Activated CD8-positive, alpha-beta T cell treated with anti-CD3 and anti-CD28 coated beads, Interleukin-2, amount 10 ng/mL, durations not matched to agents 7 days and 5 days (primary cell): ENCODE measurements at regions not wholly inside any gene's neighbourhood (a gene's known extent, or its start where the extent isn't known, plus 50 kb on each side); places are given as distances from the start of the nearest gene placed in this dataset.

Experiments
- ATAC-seq: fragments of 150-1000 bp; cut with Tn5 transposase; one replicate; pipeline ENCODE4 v1.10.0; 2021; ENCODE audit warnings: moderate library complexity
- CTCF ChIA-PET: fragments of 350-600 bp; sonication (Branson Sonifier 250); formaldehyde crosslinking; loops from one replicate; lab custom pipeline; 2021; ENCODE audit warnings: antibody characterized with exemption; lab: Charles Lee
- POLR2A ChIA-PET: fragments of 350-600 bp; sonication (Branson Sonifier 250); formaldehyde crosslinking; loops from one replicate; lab custom pipeline; 2021; ENCODE audit warnings: antibody characterized with exemption; lab: Charles Lee
- DNase-seq: peaks from one replicate; pipeline ENCODE4 v3.0.0-alpha.2; 2020
- H3K27ac Mint-ChIP-seq: one replicate; pipeline ENCODE4 v1.8.0; 2021; ENCODE audit warnings: mild to moderate bottlenecking, mixed read lengths
- H3K27me3 Mint-ChIP-seq: one replicate; pipeline ENCODE4 v1.8.0; 2021; ENCODE audit warnings: low read depth, mixed read lengths
- H3K36me3 Mint-ChIP-seq: one replicate; pipeline ENCODE4 v1.8.0; 2021; ENCODE audit warnings: low read depth, mixed read lengths
- H3K4me1 Mint-ChIP-seq: one replicate; pipeline ENCODE4 v1.8.0; 2021; ENCODE audit warnings: low read depth, mixed read lengths
- H3K4me3 Mint-ChIP-seq: one replicate; pipeline ENCODE4 v1.8.0; 2021; ENCODE audit warnings: mild to moderate bottlenecking, mixed read lengths
- H3K9me3 Mint-ChIP-seq: one replicate; pipeline ENCODE4 v1.8.0; 2022; ENCODE audit warnings: mixed read lengths; ENCODE audit not compliant: insufficient read depth

DNA sequence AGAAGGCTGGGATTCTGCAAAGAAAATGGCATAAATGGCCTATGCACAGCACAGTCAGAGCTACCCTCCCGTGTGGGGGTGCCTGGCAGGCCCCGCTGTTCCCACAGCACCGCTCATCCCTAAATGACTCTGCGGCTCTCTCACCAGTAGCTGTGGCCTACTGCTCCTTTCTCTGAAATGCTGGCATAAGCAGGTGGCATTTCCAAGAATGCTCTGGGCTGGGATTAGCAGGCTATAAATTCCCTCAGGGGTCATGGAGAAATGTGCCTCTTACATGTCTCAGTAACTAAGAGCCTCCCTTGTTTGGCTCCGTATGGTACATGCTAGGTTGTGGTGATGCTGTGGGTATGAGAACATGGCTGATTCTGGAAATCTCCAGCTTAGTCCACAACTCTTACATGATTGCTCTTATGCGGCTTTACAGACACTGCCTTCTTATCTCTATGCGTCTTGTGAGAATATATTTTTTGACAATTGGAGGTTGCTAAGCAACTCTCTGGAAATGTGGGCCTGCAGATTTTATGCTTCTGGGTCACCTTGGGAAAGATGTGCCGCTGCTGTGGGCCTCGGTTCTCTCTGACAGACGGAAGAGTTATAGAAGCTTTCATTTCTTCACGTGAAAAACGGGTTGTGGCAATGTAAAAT, 80.3 kb upstream of the GATA6 start:
- POLR2A ChIA-PET = no interaction called here
- ATAC-seq (no peak), DNase-seq (no peak)
- Mint-ChIP-seq H3K4me1 (no peaks in the 10 kb centered on the region), H3K27me3 (no peaks in the 10 kb centered on the region), H3K27ac (no peak overlapping the region), H3K4me3 (no peak overlapping the region), H3K9me3 (no peaks in the 10 kb centered on the region), H3K36me3 (no peaks in the 10 kb centered on the region)
- CTCF ChIA-PET = no interaction called here

- Mint-ChIP-seq H3K36me3 (no peaks in the 10 kb centered on the region), H3K27ac (no peak overlapping the region), H3K4me3 (no peak overlapping the region), H3K27me3 (no peaks in the 10 kb centered on the region), H3K9me3 (no peaks in the 10 kb centered on the region), H3K4me1 (no peaks in the 10 kb centered on the region)
- DNase-seq (no peak), ATAC-seq (no peak)
- CTCF ChIA-PET = no interaction called here
- POLR2A ChIA-PET = no interaction called here
Measured at GRCh38 chr18:22091341-22091740, 78.0 kb upstream of the GATA6 start.

- ATAC-seq = no peak
- DNase-seq = no peak
- Mint-ChIP-seq H3K4me3 (no peak overlapping the region), H3K27me3 (no peaks in the 10 kb centered on the region), H3K9me3 (no peaks in the 10 kb centered on the region), H3K27ac (no peak overlapping the region), H3K36me3 (no peaks in the 10 kb centered on the region), H3K4me1 (no peaks in the 10 kb centered on the region)
- ChIA-PET POLR2A (no interaction called here), CTCF (no interaction called here)
Measured at GRCh38 chr18:22093731-22094357, 75.5 kb upstream of the GATA6 start.

- Mint-ChIP-seq H3K4me1 (no peaks in the 10 kb centered on the region), H3K27me3 (no peaks in the 10 kb centered on the region), H3K27ac (no peak overlapping the region), H3K4me3 (no peak overlapping the region), H3K36me3 (no peaks in the 10 kb centered on the region), H3K9me3 (no peaks in the 10 kb centered on the region)
- CTCF ChIA-PET = no interaction called here
- DNase-seq (no peak), ATAC-seq (no peak)
- POLR2A ChIA-PET = no interaction called here
Measured at GRCh38 chr18:22094358-22094734, 75.0 kb upstream of the GATA6 start.

DNA sequence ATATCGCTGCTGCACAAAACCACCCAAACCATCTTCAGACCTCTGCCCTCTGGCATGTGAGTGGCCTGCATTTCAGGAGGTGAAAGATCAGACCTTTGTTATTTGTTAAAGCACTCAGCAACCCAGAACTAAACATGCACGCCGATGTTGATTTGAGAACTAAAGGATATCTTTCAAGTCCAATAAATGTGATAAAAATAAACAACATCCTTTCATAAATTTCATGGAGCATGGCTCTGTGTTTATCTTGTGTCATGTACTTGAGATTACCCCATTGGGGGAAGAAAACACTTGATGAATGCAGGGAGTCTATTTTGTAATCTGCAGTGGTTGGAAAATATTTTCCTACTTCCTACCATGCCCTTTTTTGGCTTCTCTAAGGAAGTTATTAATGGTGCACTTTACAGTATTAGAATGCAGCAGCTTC, 70.8 kb upstream of the GATA6 start:
- no peak overlapping the region for H3K4me3 Mint-ChIP-seq
- DNase-seq = no peak
- ATAC-seq = no peak
- no peaks in the 10 kb centered on the region for H3K9me3 Mint-ChIP-seq
- POLR2A ChIA-PET = no interaction called here
- H3K4me1 Mint-ChIP-seq = no peaks in the 10 kb centered on the region
- CTCF ChIA-PET = no interaction called here
- H3K27me3 Mint-ChIP-seq = no peaks in the 10 kb centered on the region
- H3K27ac Mint-ChIP-seq = no peak overlapping the region
- no peaks in the 10 kb centered on the region for H3K36me3 Mint-ChIP-seq

GRCh38 chr18:22099925-22100324, 69.5 kb upstream of the GATA6 start:
- POLR2A ChIA-PET = no interaction called here
- Mint-ChIP-seq H3K27me3 (no peaks in the 10 kb centered on the region), H3K4me3 (no peak overlapping the region), H3K36me3 (no peaks in the 10 kb centered on the region), H3K4me1 (no peaks in the 10 kb centered on the region), H3K9me3 (no peaks in the 10 kb centered on the region), H3K27ac (no peak overlapping the region)
- CTCF ChIA-PET = no interaction called here
- no peak for ATAC-seq
- no peak for DNase-seq

- ChIA-PET CTCF (no interaction called here), POLR2A (no interaction called here)
- H3K27ac Mint-ChIP-seq = no peak overlapping the region
- DNase-seq = no peak
- H3K27me3 Mint-ChIP-seq = no peaks in the 10 kb centered on the region
- H3K4me1 Mint-ChIP-seq = no peaks in the 10 kb centered on the region
- no peak overlapping the region for H3K4me3 Mint-ChIP-seq
- ATAC-seq = no peak
- H3K36me3 Mint-ChIP-seq = no peaks in the 10 kb centered on the region
- no peaks in the 10 kb centered on the region for H3K9me3 Mint-ChIP-seq
Measured at GRCh38 chr18:22101731-22102130, 67.7 kb upstream of the GATA6 start.

- Mint-ChIP-seq H3K36me3 (no peaks in the 10 kb centered on the region), H3K4me1 (no peaks in the 10 kb centered on the region), H3K9me3 (no peaks in the 10 kb centered on the region), H3K27me3 (no peaks in the 10 kb centered on the region), H3K27ac (no peak overlapping the region), H3K4me3 (no peak overlapping the region)
- ChIA-PET CTCF (no interaction called here), POLR2A (no interaction called here)
- no peak for DNase-seq
- ATAC-seq = no peak
Measured at GRCh38 chr18:22102953-22103646, 66.3 kb upstream of the GATA6 start.

DNA sequence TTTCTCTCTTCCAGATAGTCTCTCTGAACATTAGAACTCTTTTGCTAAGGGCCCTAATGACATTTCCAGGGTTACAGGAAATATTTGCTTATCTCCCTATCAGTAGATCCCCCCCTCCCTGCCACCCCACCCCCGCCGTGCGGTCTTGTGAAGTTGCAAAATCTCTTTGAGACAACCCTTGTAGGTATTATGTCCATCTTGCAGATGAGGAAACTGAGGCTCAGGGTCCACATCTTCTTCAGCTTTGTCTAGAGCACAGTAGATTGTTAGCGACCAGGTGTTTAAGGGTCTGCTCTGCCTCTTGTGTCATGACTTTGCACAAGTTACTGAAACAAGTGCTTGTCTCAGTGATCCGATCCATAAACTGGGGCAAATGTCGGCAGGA, 65.8 kb upstream of the GATA6 start:
- ChIA-PET POLR2A (no interaction called here), CTCF (no interaction called here)
- DNase-seq (no peak), ATAC-seq (no peak)
- Mint-ChIP-seq H3K36me3 (no peaks in the 10 kb centered on the region), H3K4me1 (no peaks in the 10 kb centered on the region), H3K27me3 (no peaks in the 10 kb centered on the region), H3K4me3 (no peak overlapping the region), H3K27ac (no peak overlapping the region), H3K9me3 (no peaks in the 10 kb centered on the region)

- H3K4me1 Mint-ChIP-seq = no peaks in the 10 kb centered on the region
- H3K27ac Mint-ChIP-seq = no peak overlapping the region
- no peaks in the 10 kb centered on the region for H3K36me3 Mint-ChIP-seq
- POLR2A ChIA-PET = no interaction called here
- DNase-seq (no peak), ATAC-seq (no peak)
- CTCF ChIA-PET = no interaction called here
- no peak overlapping the region for H3K4me3 Mint-ChIP-seq
- H3K9me3 Mint-ChIP-seq = no peaks in the 10 kb centered on the region
- no peaks in the 10 kb centered on the region for H3K27me3 Mint-ChIP-seq
Measured at GRCh38 chr18:22106536-22107292, 62.7 kb upstream of the GATA6 start.

DNA sequence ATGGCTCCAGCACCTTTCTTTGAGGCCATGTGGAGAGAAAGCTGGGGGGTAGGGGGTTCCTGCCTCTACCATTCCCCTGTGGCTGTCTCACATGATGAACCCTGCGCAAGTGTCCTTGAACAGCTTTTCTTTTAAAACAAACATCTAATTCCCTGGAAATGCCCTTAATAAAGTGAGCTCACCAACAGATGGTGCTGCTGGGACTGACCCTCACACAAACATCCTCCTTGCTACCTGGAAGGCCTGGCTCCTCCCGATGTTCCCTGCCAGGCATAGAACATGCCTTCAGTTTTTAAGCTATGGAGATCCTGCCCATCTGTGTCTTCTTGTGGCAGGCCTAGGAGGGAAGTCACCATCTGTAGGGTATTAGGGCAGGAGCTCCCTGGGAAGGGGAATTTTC, 60.7 kb upstream of the GATA6 start:
- Mint-ChIP-seq H3K27ac (no peak overlapping the region), H3K4me1 (no peaks in the 10 kb centered on the region), H3K36me3 (no peaks in the 10 kb centered on the region), H3K4me3 (no peak overlapping the region), H3K9me3 (no peaks in the 10 kb centered on the region), H3K27me3 (no peaks in the 10 kb centered on the region)
- DNase-seq (no peak), ATAC-seq (no peak)
- ChIA-PET POLR2A (no interaction called here), CTCF (no interaction called here)

GRCh38 chr18:22109535-22109934, 59.9 kb upstream of the GATA6 start:
- no peak overlapping the region for H3K27ac Mint-ChIP-seq
- H3K4me1 Mint-ChIP-seq = no peaks in the 10 kb centered on the region
- no peaks in the 10 kb centered on the region for H3K9me3 Mint-ChIP-seq
- H3K36me3 Mint-ChIP-seq = no peaks in the 10 kb centered on the region
- H3K27me3 Mint-ChIP-seq = no peaks in the 10 kb centered on the region
- POLR2A ChIA-PET = no interaction called here
- no peak overlapping the region for H3K4me3 Mint-ChIP-seq
- ATAC-seq = no peak
- no peak for DNase-seq
- CTCF ChIA-PET = no interaction called here
